CMK (cell line): ENCODE measurements at regions not wholly inside any gene's neighbourhood (a gene's known extent, or its start where the extent isn't known, plus 50 kb on each side); places are given as distances from the start of the nearest gene placed in this dataset.

Experiments
- DNase-seq: peaks from one replicate; pipeline ENCODE4 v3.0.0-alpha.2; 2010; ENCODE audit warnings: low read depth

- no peak for DNase-seq
Observed at GRCh38 chr22:48475661-48476345, 1351.9 kb downstream of the BRD1 start.

GRCh38 chr22:48474881-48475280 is 1352.8 kb downstream of the BRD1 start:
- no peak for DNase-seq

- no peak for DNase-seq
Observed at GRCh38 chr22:48473202-48473601, 1354.5 kb downstream of the BRD1 start.

- no peak for DNase-seq
Observed at GRCh38 chr22:48464246-48464645, 1363.4 kb downstream of the BRD1 start.

GRCh38 chr22:48459859-48460823 is 1367.5 kb downstream of the BRD1 start:
- DNase-seq, result no peak

GRCh38 chr22:48459259-48459658 is 1368.4 kb downstream of the BRD1 start:
- DNase-seq, result no peak

- DNase-seq, result no peak
Observed at GRCh38 chr22:48456449-48456848, 1371.2 kb downstream of the BRD1 start.

- DNase-seq, result no peak
Observed at GRCh38 chr22:48453751-48454485, 1373.8 kb downstream of the BRD1 start.

- DNase-seq, result no peak
Observed at GRCh38 chr22:48453171-48453570, 1374.5 kb downstream of the BRD1 start.

GRCh38 chr22:48452766-48453165 is 1374.9 kb downstream of the BRD1 start:
- DNase-seq, result no peak

- DNase-seq, result no peak
Observed at GRCh38 chr22:48451891-48452290, 1375.8 kb downstream of the BRD1 start.

- DNase-seq, result no peak
Observed at GRCh38 chr22:48450188-48450825, 1377.4 kb downstream of the BRD1 start.

- DNase-seq, result no peak
Observed at GRCh38 chr22:48449466-48450187, 1378.0 kb downstream of the BRD1 start.

GRCh38 chr22:48448821-48449220 is 1378.9 kb downstream of the BRD1 start:
- DNase-seq, result no peak

- no peak for DNase-seq
Observed at GRCh38 chr22:48445113-48445827, 1382.4 kb downstream of the BRD1 start.

- DNase-seq, result no peak
Observed at GRCh38 chr22:48444320-48445112, 1383.2 kb downstream of the BRD1 start.

GRCh38 chr22:48443680-48444079 is 1384.0 kb downstream of the BRD1 start:
- DNase-seq, result no peak

- DNase-seq, result no peak
Observed at GRCh38 chr22:48442663-48443062, 1385.0 kb downstream of the BRD1 start.

- DNase-seq, result no peak
Observed at GRCh38 chr22:48441553-48441850, 1386.2 kb downstream of the BRD1 start.
